ENCODE measurements at regions not wholly inside any gene's neighbourhood (a gene's known extent, or its start where the extent isn't known, plus 50 kb on each side); places are given as distances from the start of the nearest gene placed in this dataset.

- no peaks in the 10 kb centered on the region for H3K27me3 ChIP-seq (replicated peaks in 1 of 7)
- no peak overlapping the region for H3K27ac ChIP-seq
- no peak for DNase-seq
- no peaks in the 10 kb centered on the region for H3K36me3 ChIP-seq
- TF ChIP-seq POLR2AphosphoS5 (IDR thresholded peaks at IDR 0.05), result no peak
- no peak for TF ChIP-seq POLR2A (IDR thresholded peaks at IDR 0.05)
- no peak for TF ChIP-seq CTCF (IDR thresholded peaks at IDR 0.05 in 8 of 11, conservative IDR thresholded peaks at IDR 0.05 in 3 of 11)
- H3K4me3 ChIP-seq, result no peak overlapping the region
- peaks cover 0 to 15% (median 12%) of the 10 kb centered on the region in 8 donors for H3K9me3 ChIP-seq
- WGBS, 5 donors, result 20 to 29% (median 22%) methylated on average over 2 of the region's 2 CpGs
- H3K4me1 ChIP-seq, result no peaks in the 10 kb centered on the region
- intact Hi-C loops (cut with DNase I; ENCODE audit: low total_unique reads), result no loop called here
Measured at GRCh38 chr9:84419031-84419602, 78.6 kb upstream of the SLC28A3 start.

- Histone ChIP-seq H3K4me3 (no peak overlapping the region), H3K36me3 (no peaks in the 10 kb centered on the region), H3K27me3 (replicated peaks in 1 of 7) (no peaks in the 10 kb centered on the region), H3K27ac (no peak overlapping the region), H3K9me3 (peaks cover 0 to 23% (median 12%) of the 10 kb centered on the region in 8 donors), H3K4me1 (no peaks in the 10 kb centered on the region)
- intact Hi-C loops (cut with DNase I; ENCODE audit: low total_unique reads), result no loop called here
- 91 to 95% (median 93%) methylated on average over 2 of the region's 2 CpGs for WGBS, 5 donors
- TF ChIP-seq POLR2A (IDR thresholded peaks at IDR 0.05) (no peak), CTCF (IDR thresholded peaks at IDR 0.05 in 8 of 11, conservative IDR thresholded peaks at IDR 0.05 in 3 of 11) (no peak), POLR2AphosphoS5 (IDR thresholded peaks at IDR 0.05) (no peak)
- no peak for DNase-seq
Measured at GRCh38 chr9:84424931-84425330, 84.4 kb upstream of the SLC28A3 start.

GRCh38 chr9:84432746-84433145, 92.2 kb upstream of the SLC28A3 start:
- no peak for TF ChIP-seq CTCF (IDR thresholded peaks at IDR 0.05 in 8 of 11, conservative IDR thresholded peaks at IDR 0.05 in 3 of 11)
- no peak for TF ChIP-seq POLR2A (IDR thresholded peaks at IDR 0.05)
- no peak for TF ChIP-seq POLR2AphosphoS5 (IDR thresholded peaks at IDR 0.05)
- H3K27me3 ChIP-seq (replicated peaks in 1 of 7), result no peaks in the 10 kb centered on the region
- no peak overlapping the region for H3K4me3 ChIP-seq
- H3K36me3 ChIP-seq, result no peaks in the 10 kb centered on the region
- no peak for DNase-seq
- H3K4me1 ChIP-seq, result no peaks in the 10 kb centered on the region
- no peak overlapping the region for H3K27ac ChIP-seq
- intact Hi-C loops (cut with DNase I; ENCODE audit: low total_unique reads), result no loop called here
- WGBS, 5 donors, result 82 to 92% (median 84%) methylated on average over 1 of the region's 1 CpG
- H3K9me3 ChIP-seq, result peaks cover 0 to 5% (median 0%) of the 10 kb centered on the region in 8 donors

GRCh38 chr9:84435902-84436301, 95.3 kb upstream of the SLC28A3 start:
- no peak overlapping the region for H3K4me3 ChIP-seq
- 51 to 77% (median 63%) methylated on average over 6 of the region's 6 CpGs for WGBS, 5 donors
- no peaks in the 10 kb centered on the region for H3K27me3 ChIP-seq (replicated peaks in 1 of 7)
- intact Hi-C loops (cut with DNase I; ENCODE audit: low total_unique reads), result no loop called here
- no peak overlapping the region for H3K27ac ChIP-seq
- H3K4me1 ChIP-seq, result no peaks in the 10 kb centered on the region
- no peaks in the 10 kb centered on the region for H3K36me3 ChIP-seq
- peaks cover 0 to 5% (median 0%) of the 10 kb centered on the region in 8 donors for H3K9me3 ChIP-seq
- no peak for TF ChIP-seq CTCF (IDR thresholded peaks at IDR 0.05 in 8 of 11, conservative IDR thresholded peaks at IDR 0.05 in 3 of 11)
- TF ChIP-seq POLR2A (IDR thresholded peaks at IDR 0.05), result no peak
- no peak for TF ChIP-seq POLR2AphosphoS5 (IDR thresholded peaks at IDR 0.05)
- DNase-seq, result no peak
